GM12891 (cell line): ENCODE measurements at regions not wholly inside any gene's neighbourhood (a gene's known extent, or its start where the extent isn't known, plus 50 kb on each side); places are given as distances from the start of the nearest gene placed in this dataset.
"Not testable (repeated sequence)": the region's sequence is repeated elsewhere in the genome, so short reads cannot be mapped to it uniquely, and the experiment has no call there.

ENCODE experiments used
- POLR2A ChIP-seq: IDR thresholded peaks from 2 replicates; pipeline ENCODE4 v1.6.1; 2011; ENCODE audit warnings: low read depth, low read length, control low read depth
- POLR2AphosphoS5 ChIP-seq: IDR thresholded peaks from 2 replicates; pipeline ENCODE4 v1.6.1; 2011; ENCODE audit warnings: low read depth, low read length, control low read depth
- TAF1 ChIP-seq: IDR thresholded peaks from 2 replicates; pipeline ENCODE4 v1.6.1; 2011; ENCODE audit warnings: low read depth, low read length, control low read depth

DNA sequence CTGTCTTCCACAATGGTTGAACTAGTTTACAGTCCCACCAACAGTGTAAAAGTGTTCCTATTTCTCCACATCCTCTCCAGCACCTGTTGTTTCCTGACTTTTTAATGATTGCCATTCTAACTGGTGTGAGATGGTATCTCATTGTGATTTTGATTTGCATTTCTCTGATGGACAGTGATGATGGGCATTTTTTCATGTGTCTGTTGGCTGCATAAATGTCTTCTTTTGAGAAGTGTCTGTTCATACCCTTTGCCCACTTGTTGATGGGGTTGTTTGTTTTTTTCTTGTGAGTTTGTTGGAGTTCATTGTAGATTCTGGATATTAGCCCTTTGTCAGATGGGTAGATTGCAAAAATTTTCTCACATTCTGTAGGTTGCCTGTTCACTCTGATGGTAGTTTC lies 153.1 kb downstream of the ALX1 start:
- not testable (repeated sequence) for TF ChIP-seq POLR2A, POLR2AphosphoS5, TAF1
